BJ (cell line): ENCODE measurements at regions not wholly inside any gene's neighbourhood (a gene's known extent, or its start where the extent isn't known, plus 50 kb on each side); places are given as distances from the start of the nearest gene placed in this dataset.

ENCODE experiments used
- CTCF ChIA-PET: fragments of 350-600 bp; formaldehyde crosslinking; extraction: SDS; loops from one replicate; lab custom pipeline; 2021; ENCODE audit warnings: antibody characterized with exemption, inconsistent platforms; lab: Yijun Ruan, JAX
- POLR2A ChIA-PET: fragments of 300-600 bp; sonication (Branson Sonifier 250); formaldehyde crosslinking; extraction: SDS; loops from one replicate; lab custom pipeline; 2021; ENCODE audit warnings: antibody characterized with exemption; lab: Charles Lee
- DNase-seq: peaks from one replicate; pipeline ENCODE4 v3.0.0-alpha.2; 2011; ENCODE audit warnings: low read depth
- H3K27me3 ChIP-seq: 2 replicates; pipeline ENCODE4 v1.6.0; 2011; ENCODE audit warnings: low read length; ENCODE audit not compliant: control insufficient read depth, insufficient read depth
- H3K36me3 ChIP-seq: 2 replicates; pipeline ENCODE4 v1.5.1; 2011; ENCODE audit warnings: low read length; ENCODE audit not compliant: control insufficient read depth, insufficient read depth
- H3K4me3 ChIP-seq: 2 replicates; pipeline ENCODE4 v1.5.1; 2011; ENCODE audit warnings: low read depth, mild to moderate bottlenecking, control low read depth, low read length
- TF ChIP-seq, protein P1 (sequence below): IDR thresholded peaks from 2 replicates; pipeline ENCODE4 v1.5.1; 2011; ENCODE audit warnings: low read depth, mild to moderate bottlenecking, control low read depth, inconsistent platforms, low read length, moderate library complexity; ENCODE audit not compliant: insufficient read depth

DNA sequence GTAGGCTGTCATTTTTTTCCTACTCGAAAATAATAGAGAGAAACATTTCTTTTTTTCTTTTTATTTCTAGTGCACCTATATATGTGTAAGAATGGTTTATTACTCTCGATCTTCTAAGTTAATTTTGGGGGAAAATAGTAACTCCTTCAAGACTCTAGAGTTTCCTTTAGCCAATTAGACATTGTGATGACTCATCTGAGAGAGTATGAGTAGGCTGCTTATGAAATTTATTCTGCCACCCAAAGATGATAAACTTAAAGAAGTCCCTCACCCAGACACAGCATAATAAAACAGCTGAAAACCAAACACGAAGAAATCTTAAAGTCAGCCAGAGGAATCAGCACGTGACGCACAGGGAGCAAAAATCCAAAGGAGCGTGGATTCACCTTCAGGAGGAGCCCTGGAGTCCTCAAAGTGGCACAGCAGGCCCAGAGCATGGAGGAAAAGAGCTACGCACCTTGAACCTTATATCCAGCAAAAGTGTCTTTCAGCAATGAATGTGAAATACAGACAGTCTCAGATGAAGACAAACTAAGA lies 81.9 kb downstream of the ERMARD start:
- no peaks in the 10 kb centered on the region; the same call in 1 of the 2 replicates for H3K27me3 ChIP-seq
- TF ChIP-seq, protein P1, sequence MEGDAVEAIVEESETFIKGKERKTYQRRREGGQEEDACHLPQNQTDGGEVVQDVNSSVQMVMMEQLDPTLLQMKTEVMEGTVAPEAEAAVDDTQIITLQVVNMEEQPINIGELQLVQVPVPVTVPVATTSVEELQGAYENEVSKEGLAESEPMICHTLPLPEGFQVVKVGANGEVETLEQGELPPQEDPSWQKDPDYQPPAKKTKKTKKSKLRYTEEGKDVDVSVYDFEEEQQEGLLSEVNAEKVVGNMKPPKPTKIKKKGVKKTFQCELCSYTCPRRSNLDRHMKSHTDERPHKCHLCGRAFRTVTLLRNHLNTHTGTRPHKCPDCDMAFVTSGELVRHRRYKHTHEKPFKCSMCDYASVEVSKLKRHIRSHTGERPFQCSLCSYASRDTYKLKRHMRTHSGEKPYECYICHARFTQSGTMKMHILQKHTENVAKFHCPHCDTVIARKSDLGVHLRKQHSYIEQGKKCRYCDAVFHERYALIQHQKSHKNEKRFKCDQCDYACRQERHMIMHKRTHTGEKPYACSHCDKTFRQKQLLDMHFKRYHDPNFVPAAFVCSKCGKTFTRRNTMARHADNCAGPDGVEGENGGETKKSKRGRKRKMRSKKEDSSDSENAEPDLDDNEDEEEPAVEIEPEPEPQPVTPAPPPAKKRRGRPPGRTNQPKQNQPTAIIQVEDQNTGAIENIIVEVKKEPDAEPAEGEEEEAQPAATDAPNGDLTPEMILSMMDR: no peak
- DNase-seq: no peak
- H3K36me3 ChIP-seq: no peaks in the 10 kb centered on the region
- ChIA-PET CTCF (interaction anchor here (1.3 to 3.1 kb wide), 4 partner anchors 11 to 708 kb away, joined by 4 to 23 read pairs (median 9); no protein-coding TSS in a partner anchor), POLR2A (no interaction called here)
- no peak overlapping the region for H3K4me3 ChIP-seq

DNA sequence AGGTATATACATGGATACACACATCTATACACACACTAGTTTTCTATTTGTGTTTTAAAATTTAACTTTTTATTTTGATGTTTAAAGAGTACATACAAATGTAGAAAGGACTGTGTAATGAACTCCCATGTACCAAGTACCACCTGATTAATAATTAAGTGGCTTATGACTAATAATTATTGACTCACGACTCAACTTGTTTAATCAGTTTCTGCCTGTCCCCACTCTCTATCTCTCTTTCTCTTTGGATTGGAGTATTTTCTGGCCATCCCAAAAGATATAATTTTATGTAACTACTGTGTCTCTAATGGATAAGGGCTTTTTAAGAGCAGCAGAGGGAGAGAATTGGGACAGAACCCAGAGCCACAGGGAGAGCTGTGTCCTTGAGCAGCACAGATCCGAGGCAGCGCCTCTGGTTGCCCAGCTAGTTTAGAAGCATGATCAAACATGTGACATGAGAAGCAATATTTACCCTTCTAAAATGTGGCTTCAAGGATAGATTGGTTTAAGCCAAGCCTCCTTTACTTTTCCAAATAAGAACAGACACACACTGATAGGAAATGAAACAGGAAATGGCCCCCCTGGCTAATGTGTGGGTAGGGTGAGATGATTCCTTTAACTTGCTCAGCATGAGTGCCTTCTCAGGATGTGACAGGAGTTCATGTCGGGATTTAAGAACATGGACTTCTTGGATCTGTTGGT lies 81.0 kb downstream of the ERMARD start:
- no peaks in the 10 kb centered on the region for H3K27me3 ChIP-seq
- ChIA-PET POLR2A (no interaction called here), CTCF (interaction anchor here (0.6 to 3.1 kb wide), 38 partner anchors 10 to 729 kb away, joined by 3 to 70 read pairs (median 4); partner anchors contain the start of genes DYNLT2, ERMARD and TBP)
- DNase-seq: no peak
- no peak overlapping the region for H3K4me3 ChIP-seq
- H3K36me3 ChIP-seq: no peaks in the 10 kb centered on the region
- TF ChIP-seq, protein P1: no peak

DNA sequence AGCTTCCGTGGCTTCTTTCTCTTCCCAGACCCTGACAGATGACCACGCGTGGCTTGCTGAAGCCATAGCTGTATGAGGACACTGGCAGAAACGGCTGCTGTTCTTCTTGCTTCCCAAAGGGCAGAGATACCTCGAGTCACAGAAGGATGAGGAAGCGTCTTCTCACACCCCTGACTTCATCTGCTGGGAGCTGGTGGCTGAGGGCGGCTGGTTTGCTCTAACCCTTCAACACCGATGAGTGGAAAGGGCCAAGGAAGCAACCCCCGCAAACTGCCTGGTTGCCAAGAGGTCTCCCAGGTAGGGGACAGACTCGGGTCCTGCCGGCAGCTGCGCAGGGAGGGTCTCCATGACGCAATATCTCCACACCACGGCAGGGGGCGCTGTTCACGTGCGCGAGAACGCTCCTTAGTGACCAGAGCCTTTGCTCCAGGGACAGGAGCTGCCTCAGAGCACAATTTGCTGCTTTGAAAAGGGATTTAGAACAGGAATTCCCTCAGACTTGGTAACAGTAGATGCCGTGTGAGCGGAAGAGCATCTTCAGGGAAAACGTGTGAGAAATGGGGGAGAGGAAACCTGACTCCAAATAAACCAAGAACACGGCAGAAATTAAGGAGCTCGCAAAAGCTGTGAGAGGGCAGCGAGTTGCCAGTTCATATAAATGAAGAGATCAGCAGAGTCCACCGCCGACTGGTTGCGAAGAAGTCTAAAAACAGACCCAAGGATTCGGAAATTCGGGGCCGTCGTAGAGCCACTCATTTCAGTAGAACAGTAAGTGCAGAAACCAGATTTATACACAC lies 80.2 kb downstream of the ERMARD start:
- Histone ChIP-seq H3K4me3 (no peak overlapping the region), H3K36me3 (no peaks in the 10 kb centered on the region), H3K27me3 (no peaks in the 10 kb centered on the region)
- ChIA-PET POLR2A (no interaction called here), CTCF (interaction anchor here (0.6 to 3.1 kb wide), 42 partner anchors 9 to 730 kb away, joined by 3 to 70 read pairs (median 4); partner anchors contain the start of genes DYNLT2, ERMARD and TBP)
- no peak for DNase-seq
- TF ChIP-seq, protein P1: peak; percentile 90
